GM12864 (cell line): ENCODE measurements at regions not wholly inside any gene's neighbourhood (a gene's known extent, or its start where the extent isn't known, plus 50 kb on each side); places are given as distances from the start of the nearest gene placed in this dataset.

Experiments
- DNase-seq: peaks from one replicate; pipeline ENCODE4 v3.0.0-alpha.2; 2011; ENCODE audit warnings: low read depth
- H3K4me3 ChIP-seq: 2 replicates; pipeline ENCODE4 v1.5.1; 2011; ENCODE audit warnings: mild to moderate bottlenecking, low read depth, low read length, control low read depth
- CTCF ChIP-seq: IDR thresholded peaks from 2 replicates; pipeline ENCODE4 v1.5.1; 2011; ENCODE audit warnings: low read depth, mild to moderate bottlenecking, moderate library complexity, low read length, control low read depth, inconsistent platforms; ENCODE audit errors: missing control alignments

- no peak for TF ChIP-seq CTCF
- DNase-seq = no peak
- no peak overlapping the region; the same call in 1 of the 2 replicates for H3K4me3 ChIP-seq
Measured at GRCh38 chr2:57893347-57893746, 153.3 kb upstream of the VRK2 start.

GRCh38 chr2:57893786-57894185, 152.8 kb upstream of the VRK2 start:
- H3K4me3 ChIP-seq = no peak overlapping the region
- DNase-seq = no peak
- no peak for TF ChIP-seq CTCF

- no peak overlapping the region for H3K4me3 ChIP-seq
- no peak for DNase-seq
- no peak for TF ChIP-seq CTCF
Measured at GRCh38 chr2:57894381-57894780, 152.2 kb upstream of the VRK2 start.

GRCh38 chr2:57897920-57898319, 148.7 kb upstream of the VRK2 start:
- no peak overlapping the region for H3K4me3 ChIP-seq
- no peak for TF ChIP-seq CTCF
- DNase-seq = no peak

- no peak for DNase-seq
- TF ChIP-seq CTCF = no peak
- H3K4me3 ChIP-seq = no peak overlapping the region
Measured at GRCh38 chr2:57899898-57900297, 146.7 kb upstream of the VRK2 start.

GRCh38 chr2:57902578-57902977, 144.0 kb upstream of the VRK2 start:
- no peak overlapping the region for H3K4me3 ChIP-seq
- TF ChIP-seq CTCF = no peak
- DNase-seq = no peak

- peak; percentile 39 for DNase-seq
- no peak overlapping the region for H3K4me3 ChIP-seq
- peak; percentile 81 for TF ChIP-seq CTCF
Measured at GRCh38 chr2:57906152-57906732, 140.4 kb upstream of the VRK2 start.
